ENCODE measurements at regions not wholly inside any gene's neighbourhood (a gene's known extent, or its start where the extent isn't known, plus 50 kb on each side); places are given as distances from the start of the nearest gene placed in this dataset.

GRCh38 chr21:26368591-26369320, 198.2 kb upstream of the APP start:
- TF ChIP-seq, protein P1, sequence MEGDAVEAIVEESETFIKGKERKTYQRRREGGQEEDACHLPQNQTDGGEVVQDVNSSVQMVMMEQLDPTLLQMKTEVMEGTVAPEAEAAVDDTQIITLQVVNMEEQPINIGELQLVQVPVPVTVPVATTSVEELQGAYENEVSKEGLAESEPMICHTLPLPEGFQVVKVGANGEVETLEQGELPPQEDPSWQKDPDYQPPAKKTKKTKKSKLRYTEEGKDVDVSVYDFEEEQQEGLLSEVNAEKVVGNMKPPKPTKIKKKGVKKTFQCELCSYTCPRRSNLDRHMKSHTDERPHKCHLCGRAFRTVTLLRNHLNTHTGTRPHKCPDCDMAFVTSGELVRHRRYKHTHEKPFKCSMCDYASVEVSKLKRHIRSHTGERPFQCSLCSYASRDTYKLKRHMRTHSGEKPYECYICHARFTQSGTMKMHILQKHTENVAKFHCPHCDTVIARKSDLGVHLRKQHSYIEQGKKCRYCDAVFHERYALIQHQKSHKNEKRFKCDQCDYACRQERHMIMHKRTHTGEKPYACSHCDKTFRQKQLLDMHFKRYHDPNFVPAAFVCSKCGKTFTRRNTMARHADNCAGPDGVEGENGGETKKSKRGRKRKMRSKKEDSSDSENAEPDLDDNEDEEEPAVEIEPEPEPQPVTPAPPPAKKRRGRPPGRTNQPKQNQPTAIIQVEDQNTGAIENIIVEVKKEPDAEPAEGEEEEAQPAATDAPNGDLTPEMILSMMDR (conservative IDR thresholded peaks at IDR 0.05 in 1 of 2, IDR thresholded peaks at IDR 0.05 in 1 of 2; ENCODE audit: extremely low read depth in 1 of 2, insufficient read depth in 1 of 2, low read depth in 1 of 2, low read length in 2 of 2): no peak
- TF ChIP-seq EZH2 (IDR thresholded peaks at IDR 0.05; ENCODE audit: borderline replicate concordance, low read length): no peak
